A673 (cell line): ENCODE measurements at regions not wholly inside any gene's neighbourhood (a gene's known extent, or its start where the extent isn't known, plus 50 kb on each side); places are given as distances from the start of the nearest gene placed in this dataset.

Experiments
- BruUV-seq: library from RNA; stranded (reverse); fragments of 400-500 nt; replicated peaks from 2 replicates; lab custom pipeline; 2021; lab: Mats Ljungman, UMichigan
- CTCF ChIA-PET: fragments of 300-600 bp; sonication (Branson Sonifier 250); formaldehyde crosslinking; loops from one replicate; lab custom pipeline; 2022; ENCODE audit warnings: antibody characterized with exemption; lab: Charles Lee
- POLR2A ChIA-PET: fragments of 300-600 bp; sonication (Branson Sonifier 250); formaldehyde crosslinking; loops from one replicate; lab custom pipeline; 2022; ENCODE audit warnings: antibody characterized with exemption; ENCODE audit not compliant: low non-redundant PET; lab: Charles Lee
- DNase-seq: peaks from one replicate; pipeline ENCODE4 v3.0.0-alpha.2; 2015; ENCODE audit warnings: low spot score
- H3K27ac ChIP-seq: fragments of 200-600 bp; sonication (generic); 2 replicates; pipeline ENCODE4 v1.5.1; 2016; ENCODE audit warnings: mixed run types, low read depth, mild to moderate bottlenecking, mixed read lengths, antibody characterized with exemption, low read length; ENCODE audit not compliant: poor library complexity, severe bottlenecking
- H3K27me3 ChIP-seq: fragments of 200-600 bp; sonication (generic); replicated peaks from 2 replicates; pipeline ENCODE4 v1.6.1; 2017; ENCODE audit warnings: mixed run types, low read depth, mild to moderate bottlenecking, mixed read lengths, antibody characterized with exemption, low read length; ENCODE audit not compliant: insufficient read depth, poor library complexity
- H3K36me3 ChIP-seq: fragments of 200-600 bp; sonication (generic); 2 replicates; pipeline ENCODE4 v1.6.1; 2016; ENCODE audit warnings: mixed run types, mild to moderate bottlenecking, mixed read lengths, antibody characterized with exemption, low read length; ENCODE audit not compliant: insufficient read depth, poor library complexity, severe bottlenecking
- H3K4me1 ChIP-seq: fragments of 200-600 bp; sonication (generic); 2 replicates; pipeline ENCODE4 v1.6.1; 2017; ENCODE audit warnings: mixed run types, mild to moderate bottlenecking, mixed read lengths, antibody characterized with exemption, low read length; ENCODE audit not compliant: insufficient read depth, poor library complexity, severe bottlenecking
- H3K4me3 ChIP-seq: fragments of 200-600 bp; sonication (generic); 2 replicates; pipeline ENCODE4 v1.5.1; 2016; ENCODE audit warnings: low read depth, mixed run types, mild to moderate bottlenecking, mixed read lengths, low read length; ENCODE audit not compliant: poor library complexity, severe bottlenecking
- H3K9me3 ChIP-seq: fragments of 200-600 bp; sonication (generic); 2 replicates; pipeline ENCODE4 v1.6.1; 2016; ENCODE audit warnings: mixed run types, low read depth, mild to moderate bottlenecking, mixed read lengths, antibody characterized with exemption, low read length; ENCODE audit not compliant: poor library complexity, severe bottlenecking
- CTCF ChIP-seq: fragments of 300-800, 200-600 bp; sonication (generic); conservative IDR thresholded peaks from 2 replicates; pipeline ENCODE4 v1.5.1; 2017; ENCODE audit warnings: low read depth, mild to moderate bottlenecking, antibody characterized with exemption, low read length, moderate library complexity, mixed read lengths
- EZH2 ChIP-seq: fragments of 200-600 bp; sonication (generic); IDR thresholded peaks from 2 replicates; pipeline ENCODE4 v1.6.1; 2017; ENCODE audit warnings: borderline replicate concordance, low read depth, mild to moderate bottlenecking, mixed read lengths, antibody characterized with exemption, low read length; ENCODE audit not compliant: poor library complexity, severe bottlenecking
- intact Hi-C: fragments of 100-400 bp; cut with micrococcal nuclease; formaldehyde crosslinking; loops from one replicate; pipeline ENCODE4 v1.10.0; 2022; ENCODE audit not compliant: unreplicated experiment

GRCh38 chr11:92752122-92752521 is 217.3 kb upstream of the MTNR1B start:
- TF ChIP-seq EZH2 (no peak), CTCF (no peak)

GRCh38 chr11:92753161-92753560 is 216.3 kb upstream of the MTNR1B start:
- H3K4me1 ChIP-seq: no peaks in the 10 kb centered on the region
- no TSS peak for BruUV-seq
- intact Hi-C loops: no loop called here
- no peak overlapping the region for H3K27ac ChIP-seq
- ChIA-PET POLR2A (interaction anchor here (0.6 to 0.7 kb wide), 2 partner anchors 10 to 405 kb away, joined by 3 read pairs; no protein-coding TSS in a partner anchor), CTCF (no interaction called here)
- H3K27me3 ChIP-seq: no peaks in the 10 kb centered on the region
- no peaks in the 10 kb centered on the region for H3K36me3 ChIP-seq
- H3K4me3 ChIP-seq: no peak overlapping the region
- DNase-seq: no peak
- no peak for TF ChIP-seq EZH2
- no peak for TF ChIP-seq CTCF
- H3K9me3 ChIP-seq: no peaks in the 10 kb centered on the region

More at GRCh38 chr11:92752122-92752521, 217.3 kb upstream of the MTNR1B start:
- no peaks in the 10 kb centered on the region for H3K4me1 ChIP-seq
- BruUV-seq: no TSS peak
- H3K27me3 ChIP-seq: no peaks in the 10 kb centered on the region
- no peak for DNase-seq
- H3K9me3 ChIP-seq: no peaks in the 10 kb centered on the region
- no peak overlapping the region for H3K27ac ChIP-seq
- no peaks in the 10 kb centered on the region for H3K36me3 ChIP-seq
- H3K4me3 ChIP-seq: no peak overlapping the region
- intact Hi-C loops: no loop called here
- ChIA-PET POLR2A (no interaction called here), CTCF (no interaction called here)

- no peak for DNase-seq
- no peak overlapping the region for H3K4me3 ChIP-seq
- no peak for TF ChIP-seq CTCF
- TF ChIP-seq EZH2: no peak
- H3K36me3 ChIP-seq: no peaks in the 10 kb centered on the region
- CTCF ChIA-PET: no interaction called here
- no TSS peak for BruUV-seq
- POLR2A ChIA-PET: no interaction called here
- no peaks in the 10 kb centered on the region for H3K9me3 ChIP-seq
- no peaks in the 10 kb centered on the region for H3K27me3 ChIP-seq
- H3K27ac ChIP-seq: no peak overlapping the region
- H3K4me1 ChIP-seq: no peaks in the 10 kb centered on the region
- intact Hi-C loops: no loop called here
These were observed 211.1 kb upstream of the MTNR1B start for GRCh38 chr11:92758241-92758780.
